Adipocyte (in vitro differentiated cells): ENCODE measurements at regions not wholly inside any gene's neighbourhood (a gene's known extent, or its start where the extent isn't known, plus 50 kb on each side); places are given as distances from the start of the nearest gene placed in this dataset.
"Not testable (repeated sequence)": the region's sequence is repeated elsewhere in the genome, so short reads cannot be mapped to it uniquely, and the experiment has no call there.

Source experiments
- DNase-seq: peaks from one replicate; pipeline ENCODE4 v3.0.0-alpha.2; 2015; ENCODE audit warnings: low read depth
- H3K27me3 ChIP-seq: replicated peaks from 2 replicates; pipeline ENCODE4 v1.7.0; 2013; ENCODE audit warnings: mild to moderate bottlenecking, low read length, moderate library complexity; ENCODE audit not compliant: control insufficient read depth, insufficient read depth
- H3K36me3 ChIP-seq: 2 replicates; pipeline ENCODE4 v1.7.0; 2013; ENCODE audit warnings: low read length, mild to moderate bottlenecking, moderate library complexity; ENCODE audit not compliant: control insufficient read depth, insufficient read depth, severe bottlenecking
- H3K4me1 ChIP-seq: 2 replicates; pipeline ENCODE4 v1.7.0; 2013; ENCODE audit warnings: mild to moderate bottlenecking, low read length, moderate library complexity; ENCODE audit not compliant: control insufficient read depth, insufficient read depth
- H3K4me3 ChIP-seq: 2 replicates; pipeline ENCODE4 v1.7.0; 2013; ENCODE audit warnings: mild to moderate bottlenecking, low read length, moderate library complexity
- H3K9ac ChIP-seq: 2 replicates; pipeline ENCODE4 v1.7.0; 2013; ENCODE audit warnings: mild to moderate bottlenecking, low read length, moderate library complexity
- H3K9me3 ChIP-seq: 2 replicates; pipeline ENCODE4 v1.7.0; 2013; ENCODE audit warnings: mild to moderate bottlenecking, low read length, moderate library complexity; ENCODE audit not compliant: control insufficient read depth

- no peak for DNase-seq
- no peaks in the 10 kb centered on the region for H3K4me1 ChIP-seq
- H3K9ac ChIP-seq: no peak overlapping the region
- H3K27me3 ChIP-seq: no peaks in the 10 kb centered on the region
- no peaks in the 10 kb centered on the region for H3K36me3 ChIP-seq
- H3K4me3 ChIP-seq: no peak overlapping the region
- no peaks in the 10 kb centered on the region for H3K9me3 ChIP-seq
Observed at GRCh38 chr14:43625294-43625693, 881.8 kb downstream of the FSCB start.

- Histone ChIP-seq H3K9me3 (peaks cover 4% of the 10 kb centered on the region), H3K27me3 (no peaks in the 10 kb centered on the region), H3K9ac (no peak overlapping the region), H3K4me3 (no peak overlapping the region), H3K36me3 (no peaks in the 10 kb centered on the region), H3K4me1 (no peaks in the 10 kb centered on the region)
- no peak for DNase-seq
Observed at GRCh38 chr14:43621282-43621681, 885.8 kb downstream of the FSCB start.

- no peaks in the 10 kb centered on the region for H3K36me3 ChIP-seq
- H3K4me3 ChIP-seq: no peak overlapping the region
- no peaks in the 10 kb centered on the region for H3K9me3 ChIP-seq
- no peaks in the 10 kb centered on the region for H3K27me3 ChIP-seq
- H3K4me1 ChIP-seq: no peaks in the 10 kb centered on the region
- no peak overlapping the region for H3K9ac ChIP-seq
- no peak for DNase-seq
Observed at GRCh38 chr14:43595096-43595772, 911.8 kb downstream of the FSCB start.

GRCh38 chr14:43591776-43592175, 915.3 kb downstream of the FSCB start:
- Histone ChIP-seq H3K9ac (no peak overlapping the region), H3K36me3 (no peaks in the 10 kb centered on the region), H3K9me3 (no peaks in the 10 kb centered on the region), H3K4me3 (no peak overlapping the region), H3K4me1 (no peaks in the 10 kb centered on the region), H3K27me3 (no peaks in the 10 kb centered on the region)
- no peak for DNase-seq

GRCh38 chr14:43587183-43587582, 919.9 kb downstream of the FSCB start:
- Histone ChIP-seq H3K9me3 (no peaks in the 10 kb centered on the region), H3K36me3 (no peaks in the 10 kb centered on the region), H3K27me3 (no peaks in the 10 kb centered on the region), H3K4me3 (no peak overlapping the region), H3K4me1 (no peaks in the 10 kb centered on the region), H3K9ac (no peak overlapping the region)
- DNase-seq: no peak

- Histone ChIP-seq H3K9me3 (peaks cover 3% of the 10 kb centered on the region), H3K4me1 (no peaks in the 10 kb centered on the region), H3K4me3 (no peak overlapping the region), H3K36me3 (no peaks in the 10 kb centered on the region), H3K27me3 (no peaks in the 10 kb centered on the region), H3K9ac (no peak overlapping the region)
- no peak for DNase-seq
Observed at GRCh38 chr14:43579671-43580070, 927.4 kb downstream of the FSCB start.

GRCh38 chr14:43568022-43568421, 939.1 kb downstream of the FSCB start:
- Histone ChIP-seq H3K4me3 (no peak overlapping the region), H3K36me3 (no peaks in the 10 kb centered on the region), H3K4me1 (no peaks in the 10 kb centered on the region), H3K27me3 (no peaks in the 10 kb centered on the region), H3K9me3 (no peaks in the 10 kb centered on the region), H3K9ac (no peak overlapping the region)
- DNase-seq: no peak

GRCh38 chr14:43548368-43548767, 958.7 kb downstream of the FSCB start:
- H3K4me3 ChIP-seq: no peak overlapping the region
- no peak overlapping the region for H3K9ac ChIP-seq
- no peaks in the 10 kb centered on the region for H3K36me3 ChIP-seq
- H3K4me1 ChIP-seq: no peaks in the 10 kb centered on the region
- DNase-seq: no peak
- no peaks in the 10 kb centered on the region for H3K9me3 ChIP-seq
- no peaks in the 10 kb centered on the region for H3K27me3 ChIP-seq

GRCh38 chr14:43547596-43547995, 959.5 kb downstream of the FSCB start:
- H3K9me3 ChIP-seq, H3K4me1 ChIP-seq, H3K36me3 ChIP-seq, H3K4me3 ChIP-seq, H3K27me3 ChIP-seq, H3K9ac ChIP-seq, DNase-seq: not testable (repeated sequence)

GRCh38 chr14:43541356-43541755, 965.7 kb downstream of the FSCB start:
- H3K9ac ChIP-seq: no peak overlapping the region
- H3K4me1 ChIP-seq: no peaks in the 10 kb centered on the region
- no peak overlapping the region for H3K4me3 ChIP-seq
- no peaks in the 10 kb centered on the region for H3K36me3 ChIP-seq
- no peak for DNase-seq
- no peaks in the 10 kb centered on the region for H3K27me3 ChIP-seq
- no peaks in the 10 kb centered on the region for H3K9me3 ChIP-seq

GRCh38 chr14:43540948-43541347, 966.1 kb downstream of the FSCB start:
- H3K9ac ChIP-seq: no peak overlapping the region
- no peaks in the 10 kb centered on the region for H3K27me3 ChIP-seq
- no peaks in the 10 kb centered on the region for H3K9me3 ChIP-seq
- no peak overlapping the region for H3K4me3 ChIP-seq
- H3K36me3 ChIP-seq: no peaks in the 10 kb centered on the region
- H3K4me1 ChIP-seq: no peaks in the 10 kb centered on the region
- no peak for DNase-seq

GRCh38 chr14:43539210-43539609, 967.9 kb downstream of the FSCB start:
- DNase-seq: peak; percentile 14
- no peaks in the 10 kb centered on the region for H3K4me1 ChIP-seq
- H3K9me3 ChIP-seq: no peaks in the 10 kb centered on the region
- no peak overlapping the region for H3K9ac ChIP-seq
- no peaks in the 10 kb centered on the region for H3K27me3 ChIP-seq
- H3K4me3 ChIP-seq: peak overlapping the region; percentile 67
- H3K36me3 ChIP-seq: no peaks in the 10 kb centered on the region
